GM06990 (cell line): ENCODE measurements at regions not wholly inside any gene's neighbourhood (a gene's known extent, or its start where the extent isn't known, plus 50 kb on each side); places are given as distances from the start of the nearest gene placed in this dataset.

ENCODE experiments used
- DNase-seq: peaks from one replicate; pipeline ENCODE4 v3.0.0-alpha.2; 2011; ENCODE audit not compliant: insufficient read length; ENCODE audit errors: extremely low read depth
- H3K27me3 ChIP-seq: replicated peaks from 2 replicates; pipeline ENCODE4 v1.6.0; 2011; ENCODE audit warnings: low read length; ENCODE audit not compliant: control insufficient read depth, insufficient read depth
- H3K36me3 ChIP-seq: 2 replicates; pipeline ENCODE4 v1.5.1; 2011; ENCODE audit warnings: low read length; ENCODE audit not compliant: control insufficient read depth, insufficient read depth
- H3K4me3 ChIP-seq: replicated peaks from 2 replicates; pipeline ENCODE4 v1.5.1; 2011; ENCODE audit warnings: low read depth, mild to moderate bottlenecking, control low read depth, low read length
- TF ChIP-seq, protein P1 (sequence below): IDR thresholded peaks from 2 replicates; pipeline ENCODE4 v1.5.1; 2011; ENCODE audit warnings: low read length, control low read depth, mild to moderate bottlenecking, inconsistent platforms; ENCODE audit not compliant: insufficient read depth, poor library complexity, severe bottlenecking

DNA sequence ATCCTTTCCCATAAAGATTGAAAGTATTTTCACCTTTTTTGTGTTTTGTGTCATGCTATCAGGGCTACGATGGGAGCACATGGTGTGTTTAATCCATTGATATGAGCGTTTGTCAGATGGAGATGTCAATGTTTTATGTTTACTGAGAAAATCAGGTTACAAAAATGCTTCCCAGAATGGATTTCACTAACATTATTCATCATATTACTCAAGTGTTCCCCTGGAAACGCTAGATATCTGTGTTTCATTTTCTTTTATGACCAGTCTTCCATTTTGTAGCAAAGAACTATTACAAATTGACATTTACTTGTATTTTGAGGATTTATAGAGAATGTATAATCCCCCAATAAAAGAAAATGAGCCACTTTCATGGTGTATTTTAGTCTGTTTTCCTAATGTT lies 293.5 kb upstream of the AKR1E2 start:
- Histone ChIP-seq H3K27me3 (no peaks in the 10 kb centered on the region), H3K4me3 (no peak overlapping the region), H3K36me3 (no peaks in the 10 kb centered on the region)
- TF ChIP-seq, protein P1, sequence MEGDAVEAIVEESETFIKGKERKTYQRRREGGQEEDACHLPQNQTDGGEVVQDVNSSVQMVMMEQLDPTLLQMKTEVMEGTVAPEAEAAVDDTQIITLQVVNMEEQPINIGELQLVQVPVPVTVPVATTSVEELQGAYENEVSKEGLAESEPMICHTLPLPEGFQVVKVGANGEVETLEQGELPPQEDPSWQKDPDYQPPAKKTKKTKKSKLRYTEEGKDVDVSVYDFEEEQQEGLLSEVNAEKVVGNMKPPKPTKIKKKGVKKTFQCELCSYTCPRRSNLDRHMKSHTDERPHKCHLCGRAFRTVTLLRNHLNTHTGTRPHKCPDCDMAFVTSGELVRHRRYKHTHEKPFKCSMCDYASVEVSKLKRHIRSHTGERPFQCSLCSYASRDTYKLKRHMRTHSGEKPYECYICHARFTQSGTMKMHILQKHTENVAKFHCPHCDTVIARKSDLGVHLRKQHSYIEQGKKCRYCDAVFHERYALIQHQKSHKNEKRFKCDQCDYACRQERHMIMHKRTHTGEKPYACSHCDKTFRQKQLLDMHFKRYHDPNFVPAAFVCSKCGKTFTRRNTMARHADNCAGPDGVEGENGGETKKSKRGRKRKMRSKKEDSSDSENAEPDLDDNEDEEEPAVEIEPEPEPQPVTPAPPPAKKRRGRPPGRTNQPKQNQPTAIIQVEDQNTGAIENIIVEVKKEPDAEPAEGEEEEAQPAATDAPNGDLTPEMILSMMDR: no peak
- no peak for DNase-seq

DNA sequence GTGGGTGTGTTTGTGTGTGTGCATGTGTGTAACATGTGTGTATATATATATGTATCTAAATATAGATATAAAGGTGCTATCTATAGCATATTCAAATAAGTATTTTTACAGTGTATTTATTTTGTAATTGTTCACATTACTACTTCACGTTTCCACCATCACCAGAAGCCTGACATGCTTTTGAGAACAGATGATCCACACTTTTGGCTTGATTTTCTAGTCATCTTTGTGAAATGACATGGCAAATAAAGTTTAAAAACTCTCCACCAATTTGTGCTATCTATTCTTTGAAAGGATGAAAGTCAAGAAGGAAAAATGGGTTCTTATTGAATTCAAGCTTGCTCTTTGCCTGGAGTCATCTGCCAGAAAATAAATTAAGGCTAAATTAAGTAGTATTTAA lies 294.0 kb upstream of the AKR1E2 start:
- no peaks in the 10 kb centered on the region for H3K36me3 ChIP-seq
- H3K4me3 ChIP-seq: no peak overlapping the region
- no peaks in the 10 kb centered on the region for H3K27me3 ChIP-seq
- no peak for DNase-seq
- TF ChIP-seq, protein P1: no peak

DNA sequence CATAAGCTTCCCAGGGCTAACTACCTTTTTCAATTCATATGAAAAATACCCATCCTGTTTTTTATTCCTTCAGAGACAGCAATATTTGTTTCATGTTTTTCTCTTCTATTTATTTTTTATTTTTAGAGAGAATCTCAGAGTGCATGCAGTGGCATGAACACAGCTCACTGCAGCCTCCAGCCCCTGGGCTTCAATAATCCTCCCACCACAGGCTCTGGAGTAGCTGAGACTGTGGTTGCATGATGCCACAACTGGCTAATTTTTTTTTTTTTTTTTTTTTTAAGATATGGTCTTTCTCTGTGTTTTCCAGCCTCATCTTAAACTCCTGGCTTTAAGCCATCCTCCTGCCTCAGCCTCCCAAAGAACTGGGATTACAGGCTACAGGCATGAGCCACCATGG lies 296.7 kb upstream of the AKR1E2 start:
- TF ChIP-seq, protein P1: no peak

DNA sequence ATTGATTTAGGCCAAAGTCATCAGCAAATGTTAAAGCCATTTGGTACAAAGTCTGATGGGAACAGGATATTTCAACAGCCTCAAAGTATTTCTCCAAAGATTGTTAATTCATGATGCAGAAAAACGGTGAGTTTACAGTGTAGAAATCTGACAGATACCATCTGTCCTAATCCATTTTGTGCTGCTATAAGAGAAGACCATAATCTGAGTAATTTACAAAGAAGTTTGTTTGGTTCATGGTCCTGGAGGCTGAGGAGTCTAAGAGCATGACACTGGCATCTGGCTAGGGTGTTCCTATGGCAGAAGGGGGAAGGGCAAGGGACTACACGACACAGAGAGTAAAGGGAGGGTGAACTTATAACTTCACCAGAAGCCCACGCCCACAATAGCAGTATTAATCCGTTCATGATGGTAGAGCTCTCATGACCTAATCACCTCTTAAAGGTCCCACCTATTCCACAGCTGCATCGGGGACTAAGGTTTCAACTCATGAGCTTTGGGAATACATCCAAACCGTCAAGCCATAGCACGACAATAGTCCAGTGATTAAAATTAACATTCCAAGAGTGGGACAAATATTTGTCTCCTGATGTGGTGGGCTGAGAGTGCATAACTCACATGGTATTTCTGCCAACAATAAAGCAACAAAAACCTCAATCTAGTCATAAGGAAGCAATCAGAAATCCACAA lies 298.6 kb upstream of the AKR1E2 start:
- no peaks in the 10 kb centered on the region for H3K27me3 ChIP-seq
- TF ChIP-seq, protein P1: no peak
- no peak overlapping the region for H3K4me3 ChIP-seq
- no peak for DNase-seq
- no peaks in the 10 kb centered on the region for H3K36me3 ChIP-seq

More for the DNA sequence above, 296.7 kb upstream of the AKR1E2 start:
- Histone ChIP-seq H3K27me3 (no peaks in the 10 kb centered on the region), H3K36me3 (no peaks in the 10 kb centered on the region), H3K4me3 (no peak overlapping the region)
- no peak for DNase-seq

DNA sequence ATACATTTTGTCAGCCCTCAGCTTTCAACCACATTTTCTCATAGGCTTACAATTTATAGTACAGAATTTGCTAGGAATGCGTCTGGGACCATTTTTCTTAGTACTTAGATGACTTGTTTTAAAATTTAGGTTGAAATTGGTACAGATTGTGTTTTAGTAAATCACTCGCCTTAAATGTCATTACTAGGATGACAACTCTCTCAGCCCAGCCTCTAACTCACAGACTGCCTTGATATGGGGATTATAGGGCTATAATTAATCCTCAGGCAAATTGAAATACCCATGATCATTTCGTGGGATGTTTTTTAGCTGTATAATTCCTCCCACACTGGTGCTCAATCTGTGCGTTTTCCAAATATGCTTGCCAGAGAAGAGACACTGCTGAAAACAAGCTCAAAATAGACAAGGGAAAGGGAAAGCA lies 299.7 kb upstream of the AKR1E2 start:
- DNase-seq: no peak
- Histone ChIP-seq H3K27me3 (no peaks in the 10 kb centered on the region), H3K4me3 (no peak overlapping the region), H3K36me3 (no peaks in the 10 kb centered on the region)
- TF ChIP-seq, protein P1: no peak

DNA sequence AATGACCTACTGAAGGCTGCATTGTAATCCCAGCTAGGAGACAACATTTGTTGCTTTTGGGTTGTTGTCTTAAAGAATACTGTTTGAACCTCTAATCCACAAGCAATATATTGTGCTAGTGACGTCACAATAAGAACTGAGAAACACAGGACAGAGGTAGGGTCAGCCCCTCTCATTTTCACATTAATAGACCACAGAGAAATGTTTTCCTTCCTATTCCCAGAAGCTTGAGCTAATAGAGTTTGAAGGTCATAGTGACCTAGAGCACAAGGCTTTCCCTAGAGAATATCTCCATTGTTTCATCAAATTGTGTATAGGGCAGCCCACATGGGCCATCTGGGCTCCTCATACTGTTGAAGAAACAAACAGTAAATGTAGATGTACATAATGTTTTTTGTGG lies 300.9 kb upstream of the AKR1E2 start:
- no peak for DNase-seq
- no peaks in the 10 kb centered on the region for H3K36me3 ChIP-seq
- H3K27me3 ChIP-seq: no peaks in the 10 kb centered on the region
- TF ChIP-seq, protein P1: no peak
- H3K4me3 ChIP-seq: no peak overlapping the region
